ENCODE measurements at regions not wholly inside any gene's neighbourhood (a gene's known extent, or its start where the extent isn't known, plus 50 kb on each side); places are given as distances from the start of the nearest gene placed in this dataset.

DNA sequence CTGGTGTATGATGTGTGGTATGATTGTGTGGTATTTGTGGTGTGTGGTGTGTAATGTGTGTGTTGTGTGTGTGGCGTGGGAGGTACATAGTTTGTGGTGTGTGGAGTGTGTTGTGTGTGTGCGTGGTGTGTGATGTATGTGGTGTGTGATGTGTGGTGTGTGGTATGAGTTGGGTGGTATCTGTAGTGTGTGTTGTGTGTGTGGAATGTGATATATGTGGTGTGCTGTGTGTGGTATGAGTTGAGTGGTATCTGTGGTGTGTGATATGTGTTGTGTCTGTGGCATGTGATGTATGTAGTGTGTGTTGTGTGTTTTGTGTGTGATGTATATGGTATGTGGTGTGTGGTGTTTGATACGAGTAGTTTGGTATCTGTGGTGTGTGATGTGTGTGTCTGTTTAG is 272.5 kb upstream of the IRX1 start:
- Histone ChIP-seq H3K9me3 (no peaks in the 10 kb centered on the region), H3K4me1 (no peaks in the 10 kb centered on the region), H3K27me3 (no peaks in the 10 kb centered on the region), H3K36me3 (no peaks in the 10 kb centered on the region), H3K27ac (no peak overlapping the region), H3K4me3 (no peak overlapping the region)
- no peak for DNase-seq (ENCODE audit: low spot score in 2 of 2)
- no peak for TF ChIP-seq CTCF (IDR thresholded peaks at IDR 0.05)
- intact Hi-C loops (cut with DNase I): no loop called here

DNA sequence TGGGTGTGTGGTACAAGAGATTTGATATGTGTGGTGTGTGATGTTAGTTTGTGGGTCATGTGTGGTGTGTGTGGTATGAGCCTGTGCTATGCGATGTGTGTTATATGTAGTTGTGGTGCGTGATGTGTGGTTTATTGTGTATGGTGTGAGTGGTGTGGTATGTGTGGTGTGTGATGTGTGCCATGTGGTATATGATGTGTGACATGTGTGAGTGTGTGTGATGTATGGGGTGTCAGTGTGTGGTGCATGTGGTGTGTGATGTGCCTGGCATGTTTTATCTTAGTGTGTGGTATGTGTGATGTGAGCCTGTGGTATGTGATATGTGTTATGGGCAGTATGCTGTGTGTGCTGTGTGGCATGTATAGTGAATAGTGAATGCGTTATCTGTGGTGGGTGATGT is 273.0 kb upstream of the IRX1 start:
- intact Hi-C loops (cut with DNase I): no loop called here
- H3K4me3 ChIP-seq: no peak overlapping the region
- H3K27ac ChIP-seq: no peak overlapping the region
- no peaks in the 10 kb centered on the region for H3K36me3 ChIP-seq
- no peaks in the 10 kb centered on the region for H3K9me3 ChIP-seq
- no peak for TF ChIP-seq CTCF (IDR thresholded peaks at IDR 0.05)
- no peaks in the 10 kb centered on the region for H3K4me1 ChIP-seq
- H3K27me3 ChIP-seq: no peaks in the 10 kb centered on the region
- peak in 1 of 2 donors; percentile 18 for DNase-seq (ENCODE audit: low spot score in 2 of 2)

GRCh38 chr5:3321923-3322322 is 273.7 kb upstream of the IRX1 start:
- no peak for TF ChIP-seq CTCF (IDR thresholded peaks at IDR 0.05)
- no peak overlapping the region for H3K4me3 ChIP-seq
- no peaks in the 10 kb centered on the region for H3K9me3 ChIP-seq
- no peaks in the 10 kb centered on the region for H3K27me3 ChIP-seq
- no peaks in the 10 kb centered on the region for H3K4me1 ChIP-seq
- intact Hi-C loops (cut with DNase I): no loop called here
- DNase-seq (ENCODE audit: low spot score in 2 of 2): peak in 1 of 2 donors; percentile 2
- no peaks in the 10 kb centered on the region for H3K36me3 ChIP-seq
- H3K27ac ChIP-seq: no peak overlapping the region

- intact Hi-C loops (cut with DNase I): no loop called here
- no peak for TF ChIP-seq CTCF (IDR thresholded peaks at IDR 0.05)
Observed at GRCh38 chr5:3321119-3321760, 274.4 kb upstream of the IRX1 start.

GRCh38 chr5:3320317-3320875 is 275.2 kb upstream of the IRX1 start:
- no peaks in the 10 kb centered on the region for H3K4me1 ChIP-seq
- TF ChIP-seq CTCF (IDR thresholded peaks at IDR 0.05): no peak
- no peak overlapping the region for H3K4me3 ChIP-seq
- peak in 1 of 2 donors; percentile 27 for DNase-seq (ENCODE audit: low spot score in 2 of 2)
- H3K36me3 ChIP-seq: no peaks in the 10 kb centered on the region
- H3K27me3 ChIP-seq: no peaks in the 10 kb centered on the region
- no peaks in the 10 kb centered on the region for H3K9me3 ChIP-seq
- intact Hi-C loops (cut with DNase I): no loop called here
- H3K27ac ChIP-seq: no peak overlapping the region

More at GRCh38 chr5:3321119-3321760, 274.4 kb upstream of the IRX1 start:
- Histone ChIP-seq H3K9me3 (no peaks in the 10 kb centered on the region), H3K27me3 (no peaks in the 10 kb centered on the region), H3K4me3 (no peak overlapping the region), H3K36me3 (no peaks in the 10 kb centered on the region), H3K4me1 (no peaks in the 10 kb centered on the region), H3K27ac (no peak overlapping the region)
- DNase-seq (ENCODE audit: low spot score in 2 of 2): peak in 1 of 2 donors; percentile 3

All from ascending aorta (tissue), 2 donors.